ENCODE measurements at regions not wholly inside any gene's neighbourhood (a gene's known extent, or its start where the extent isn't known, plus 50 kb on each side); places are given as distances from the start of the nearest gene placed in this dataset.
A peak's percentile ranks its signal among the peaks of the same experiment; 100 is the strongest.
"Not testable (repeated sequence)": the region's sequence is repeated elsewhere in the genome, so short reads cannot be mapped to it uniquely, and the experiment has no call there.

DNA sequence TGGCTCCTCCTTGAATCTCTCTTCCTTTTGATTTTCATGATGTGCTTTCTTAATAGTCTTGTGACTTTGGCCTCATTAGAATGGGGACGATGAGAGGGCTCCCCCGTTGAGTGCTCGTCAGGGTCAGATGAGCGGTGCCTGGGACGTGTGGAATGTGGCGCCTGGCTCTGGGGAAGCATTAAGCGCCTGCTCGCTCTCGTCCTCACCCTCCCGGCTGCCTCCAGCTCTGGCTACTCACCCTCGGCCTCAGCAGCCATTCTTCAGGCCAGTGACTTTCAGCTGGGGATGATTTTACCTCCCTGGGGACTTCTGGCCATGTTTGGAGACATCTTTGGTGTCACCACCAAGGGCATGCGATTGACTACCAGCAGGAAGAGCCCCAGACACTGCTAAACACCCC, 69.7 kb downstream of the RPS6KA4 start:
- no peak for DNase-seq

DNA sequence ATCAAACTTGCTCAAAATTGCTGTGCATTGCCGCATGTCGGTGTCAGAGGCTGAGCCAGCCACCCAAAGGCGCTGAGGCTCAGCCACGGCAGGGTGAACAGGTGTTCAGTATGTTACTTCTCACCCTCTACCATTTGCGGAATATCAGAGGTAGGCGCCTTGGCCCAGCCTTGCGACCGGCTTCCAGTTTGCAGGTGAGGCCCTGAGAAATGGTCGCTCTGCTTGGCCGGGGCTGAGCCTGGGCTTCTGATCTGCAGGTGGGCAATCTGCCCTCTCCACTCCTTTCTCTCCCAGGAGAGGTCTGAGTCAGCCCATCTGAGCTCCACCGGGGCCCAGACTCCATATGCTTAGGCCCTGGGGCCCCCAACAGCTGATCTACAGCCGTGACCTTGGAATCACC, 71.0 kb downstream of the RPS6KA4 start:
- DNase-seq = no peak

DNA sequence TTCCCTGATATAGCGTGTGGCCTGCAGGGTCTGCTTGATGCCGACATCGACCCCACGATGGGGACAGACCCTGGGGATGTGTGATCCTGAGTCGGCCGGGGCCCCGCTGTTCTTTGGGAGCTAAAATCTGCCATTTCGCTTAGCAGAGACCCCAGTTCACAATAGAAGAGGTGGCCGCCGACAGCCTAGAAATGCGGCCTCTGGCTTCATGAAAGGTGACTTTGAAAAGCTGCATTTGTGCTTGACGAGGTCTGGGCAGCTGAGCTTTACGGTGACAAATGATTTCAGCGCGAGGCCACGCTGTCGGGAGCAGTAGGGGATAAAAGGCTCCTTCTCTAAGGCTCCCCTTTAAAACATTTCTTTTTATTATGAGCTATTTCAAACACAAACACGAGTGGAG, 71.7 kb downstream of the RPS6KA4 start:
- DNase-seq = no peak

DNA sequence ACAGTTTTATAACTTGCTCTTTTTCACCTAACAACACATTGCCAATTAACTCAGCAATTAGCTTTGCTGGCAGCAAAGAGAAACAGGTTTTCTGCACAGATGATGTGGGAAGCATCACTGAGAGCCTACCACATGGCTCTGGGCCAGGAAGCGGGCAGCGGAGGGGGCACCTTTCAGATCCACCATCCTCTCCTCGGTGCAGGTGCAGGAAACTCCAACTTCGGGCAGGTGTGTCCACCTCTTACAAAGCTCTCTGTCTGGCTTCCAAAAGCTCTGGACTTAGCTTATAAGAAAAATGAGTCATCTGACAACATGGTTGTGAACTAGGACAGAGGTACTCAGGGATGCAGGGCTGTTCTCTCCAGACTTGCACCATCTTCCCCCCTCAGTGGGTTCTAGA, 77.0 kb downstream of the RPS6KA4 start:
- no peak for DNase-seq

DNA sequence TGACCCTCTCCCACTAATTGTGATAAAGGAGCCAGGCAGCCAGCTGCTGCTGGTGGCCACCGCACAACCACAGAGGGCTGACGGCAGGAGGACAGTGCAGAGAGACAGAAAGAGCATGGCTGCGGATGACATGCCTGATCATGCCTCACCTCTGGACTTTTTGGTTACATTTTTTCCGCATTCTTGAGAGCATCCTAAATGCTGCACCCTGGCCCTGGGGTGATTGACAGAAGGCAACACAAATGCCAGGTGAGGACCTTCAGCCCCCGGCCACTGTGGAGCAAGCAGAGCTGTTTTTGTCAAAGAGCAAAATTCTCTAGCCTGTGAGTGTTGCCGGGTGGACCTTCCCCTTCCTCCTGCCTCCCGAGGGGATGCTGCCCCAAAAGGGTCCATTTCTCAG, 78.5 kb downstream of the RPS6KA4 start:
- no peak for DNase-seq

DNA sequence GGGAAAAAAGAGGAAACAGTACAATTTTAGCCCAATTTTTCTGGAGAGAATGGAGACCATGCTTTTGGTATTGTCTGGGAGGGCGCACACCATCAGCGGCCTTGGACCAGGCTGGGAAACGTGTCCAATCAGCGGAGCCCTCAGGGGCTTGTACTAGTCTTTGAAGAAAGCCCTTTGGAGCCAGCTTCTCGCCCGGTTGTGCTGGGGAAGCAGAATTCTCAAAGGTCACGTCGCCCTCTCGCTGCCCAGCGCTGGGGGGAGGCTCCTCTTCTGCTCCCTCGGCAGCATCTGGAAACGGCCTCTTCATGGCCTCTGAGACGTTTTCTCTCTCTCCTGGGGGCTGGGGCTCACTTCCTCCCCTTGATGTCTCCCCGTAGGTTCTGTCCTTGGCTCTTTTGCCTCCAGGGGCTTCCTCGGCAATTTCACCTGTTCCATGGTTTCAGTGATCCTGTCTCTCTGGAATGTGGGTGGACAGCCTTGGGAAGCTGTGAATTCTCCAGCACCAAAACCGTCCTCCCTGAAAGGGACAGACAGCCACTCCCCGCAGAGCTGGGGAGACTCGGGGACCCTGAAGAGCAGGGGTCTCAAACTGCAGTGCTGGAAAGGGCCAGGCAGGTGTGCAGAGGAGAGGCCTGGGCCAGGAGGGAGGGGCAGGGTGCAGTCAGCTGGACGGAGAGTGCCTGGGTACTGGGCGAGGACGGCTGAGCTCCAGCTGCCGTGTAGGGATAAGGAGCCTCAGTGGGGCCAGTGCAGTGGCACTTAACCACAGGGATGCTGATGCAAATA, 80.2 kb downstream of the RPS6KA4 start:
- no peak for DNase-seq

DNA sequence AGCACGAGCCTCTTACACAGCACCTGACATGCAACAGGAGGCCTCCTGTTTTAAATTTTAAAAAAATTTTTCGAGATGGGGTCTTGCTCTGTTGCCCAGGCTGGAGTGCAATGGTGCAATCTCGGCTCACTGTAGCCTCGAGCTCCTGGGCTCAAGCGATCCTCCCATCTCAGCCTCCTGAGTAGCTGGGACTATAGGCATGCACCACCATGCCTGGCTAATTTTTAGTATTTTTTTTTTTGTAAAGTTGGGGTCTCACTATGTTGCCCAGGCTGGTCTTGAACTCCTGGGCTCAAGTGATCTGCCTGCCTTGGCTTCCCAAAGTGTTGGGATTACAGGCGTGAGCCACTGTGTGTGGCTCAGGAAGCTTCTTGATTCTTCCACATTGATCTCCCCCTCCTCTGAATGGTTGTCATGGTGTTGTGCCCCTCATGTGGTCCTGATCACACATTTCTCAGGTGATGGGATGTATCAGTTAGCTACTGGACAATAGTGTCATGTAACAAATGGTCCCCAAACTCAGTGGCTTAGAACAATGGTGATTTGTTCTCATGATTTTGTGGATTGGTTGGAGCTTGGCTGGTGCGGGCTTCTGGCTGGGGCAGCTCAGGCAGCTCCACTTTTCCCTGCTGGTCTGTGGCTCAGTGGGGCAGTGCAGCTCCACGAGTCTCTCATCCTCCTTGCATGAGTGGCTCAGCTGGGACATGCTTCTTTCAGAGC, 81.0 kb downstream of the RPS6KA4 start:
- DNase-seq = not testable (repeated sequence)

DNA sequence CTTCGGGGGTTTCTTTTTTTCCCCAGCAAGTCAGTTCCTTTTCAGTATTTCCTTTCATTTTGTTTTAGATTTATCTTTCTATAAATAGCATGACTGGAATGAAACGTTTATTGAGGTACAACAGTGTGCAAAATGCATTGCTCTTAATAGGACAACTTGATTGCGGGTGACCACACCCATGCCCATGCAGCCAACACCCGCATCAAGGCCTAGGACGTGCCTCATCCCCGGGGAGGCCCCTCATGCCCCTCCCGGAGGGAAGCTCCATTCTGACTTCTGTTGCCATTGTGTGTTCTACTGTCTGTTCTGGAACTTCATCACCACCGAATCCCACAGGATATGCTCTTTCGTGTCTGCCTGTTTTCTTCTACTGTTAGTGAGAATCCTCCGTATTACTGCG, 82.2 kb downstream of the RPS6KA4 start:
- no peak for DNase-seq

DNA sequence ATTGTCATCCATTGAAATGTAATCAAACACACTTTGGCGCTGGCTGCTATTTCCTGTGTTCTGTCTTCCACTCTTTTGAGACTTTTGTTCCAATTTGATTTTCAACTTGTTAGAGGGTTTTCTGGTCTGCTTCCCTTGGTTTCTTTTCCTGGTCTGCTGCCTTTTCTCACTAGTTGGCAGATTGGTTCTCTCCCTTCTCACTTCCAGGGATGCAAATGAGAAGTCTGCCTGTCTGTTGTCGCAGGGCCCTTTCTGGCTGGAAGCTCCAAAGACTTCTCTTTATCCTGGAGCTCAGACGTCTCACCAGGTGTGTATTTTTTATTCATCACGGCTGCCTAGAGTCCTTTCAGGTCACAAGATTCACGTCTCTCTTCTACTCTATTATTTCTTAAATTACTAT, 84.0 kb downstream of the RPS6KA4 start:
- no peak for DNase-seq

DNA sequence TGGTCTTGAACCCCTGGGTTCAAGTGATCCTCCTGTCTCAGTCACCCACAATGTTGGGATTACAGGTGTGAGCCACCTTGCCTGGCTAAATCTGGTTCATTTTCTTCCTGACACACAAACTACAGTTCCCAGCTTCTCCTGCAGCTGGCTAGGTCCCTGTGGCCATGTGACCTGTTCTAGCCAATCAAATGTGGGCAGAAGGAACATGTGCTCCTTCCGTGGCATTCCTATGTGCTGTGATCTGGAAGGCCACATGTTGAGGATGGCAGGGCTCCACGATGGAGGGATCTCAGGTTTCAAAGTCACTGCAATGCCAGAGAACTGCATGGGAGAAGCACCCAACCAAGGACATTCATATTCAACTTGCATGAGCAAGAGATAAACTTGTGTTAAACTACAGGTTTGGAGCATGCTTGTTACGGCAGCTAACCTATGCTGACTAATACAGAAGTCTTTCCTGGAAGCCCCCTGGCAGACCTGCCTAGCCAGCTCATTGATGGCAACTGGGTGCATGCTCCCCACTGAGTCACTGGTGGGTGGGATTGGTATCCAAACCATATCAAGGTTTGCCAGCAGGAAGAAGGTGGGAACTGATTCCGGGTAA, 86.0 kb downstream of the RPS6KA4 start:
- DNase-seq = no peak

DNA sequence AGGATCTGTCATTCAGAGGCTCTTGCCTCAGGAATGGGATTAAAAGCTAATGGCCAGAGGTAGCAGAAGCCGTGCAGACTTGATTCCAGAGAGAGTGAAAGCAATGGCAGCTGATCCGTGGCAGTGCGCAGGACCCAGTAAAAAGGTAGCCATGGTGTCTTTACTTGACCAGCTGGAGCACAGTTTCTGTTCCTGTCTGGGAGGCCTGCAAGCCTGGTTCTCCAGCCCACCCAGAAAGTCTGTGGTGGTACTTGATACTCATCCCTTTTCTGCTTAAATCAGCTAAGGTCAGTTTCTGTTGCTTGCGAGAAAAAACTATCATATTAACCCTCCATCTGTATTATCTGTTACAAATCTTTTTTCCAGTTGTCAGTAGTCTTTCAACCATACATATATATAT, 86.7 kb downstream of the RPS6KA4 start:
- DNase-seq = no peak

DNA sequence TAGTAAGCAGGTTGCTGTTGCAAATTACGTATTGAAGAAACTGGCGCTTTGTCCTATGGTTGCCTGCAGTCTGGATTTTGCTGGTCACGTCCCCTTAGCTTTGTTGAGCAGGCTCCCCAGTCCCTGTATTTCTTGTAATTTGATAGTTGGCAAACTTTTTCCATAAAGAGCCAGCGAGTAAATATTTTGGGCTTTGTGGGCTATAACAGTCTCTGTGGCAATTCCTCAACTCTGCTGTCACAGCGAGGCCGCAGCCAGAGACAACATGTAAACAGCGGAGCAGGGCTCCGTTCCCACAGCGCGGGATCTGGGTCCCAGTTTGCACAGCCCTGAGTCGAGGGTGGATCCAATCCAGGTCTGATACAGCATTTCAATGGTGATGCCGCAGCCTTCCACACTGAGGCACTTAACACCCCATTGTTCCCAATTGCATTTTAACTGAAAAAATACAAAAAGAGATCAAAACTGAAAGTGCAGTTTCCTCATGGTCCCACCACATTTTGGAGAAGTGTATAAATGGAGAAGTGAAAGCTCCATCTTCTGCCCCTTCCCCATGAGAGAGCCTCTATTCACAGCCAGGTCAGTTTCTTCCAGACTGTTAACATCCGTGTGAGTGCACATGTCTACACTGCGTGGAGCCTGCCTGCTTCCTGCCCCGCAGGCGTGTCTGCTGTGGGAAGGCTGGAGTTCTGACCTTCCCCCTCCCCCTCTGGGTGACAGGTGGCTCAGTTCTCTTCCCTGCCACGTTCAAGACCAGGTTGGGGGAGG, 89.1 kb downstream of the RPS6KA4 start:
- peak; percentile 38 for DNase-seq

DNA sequence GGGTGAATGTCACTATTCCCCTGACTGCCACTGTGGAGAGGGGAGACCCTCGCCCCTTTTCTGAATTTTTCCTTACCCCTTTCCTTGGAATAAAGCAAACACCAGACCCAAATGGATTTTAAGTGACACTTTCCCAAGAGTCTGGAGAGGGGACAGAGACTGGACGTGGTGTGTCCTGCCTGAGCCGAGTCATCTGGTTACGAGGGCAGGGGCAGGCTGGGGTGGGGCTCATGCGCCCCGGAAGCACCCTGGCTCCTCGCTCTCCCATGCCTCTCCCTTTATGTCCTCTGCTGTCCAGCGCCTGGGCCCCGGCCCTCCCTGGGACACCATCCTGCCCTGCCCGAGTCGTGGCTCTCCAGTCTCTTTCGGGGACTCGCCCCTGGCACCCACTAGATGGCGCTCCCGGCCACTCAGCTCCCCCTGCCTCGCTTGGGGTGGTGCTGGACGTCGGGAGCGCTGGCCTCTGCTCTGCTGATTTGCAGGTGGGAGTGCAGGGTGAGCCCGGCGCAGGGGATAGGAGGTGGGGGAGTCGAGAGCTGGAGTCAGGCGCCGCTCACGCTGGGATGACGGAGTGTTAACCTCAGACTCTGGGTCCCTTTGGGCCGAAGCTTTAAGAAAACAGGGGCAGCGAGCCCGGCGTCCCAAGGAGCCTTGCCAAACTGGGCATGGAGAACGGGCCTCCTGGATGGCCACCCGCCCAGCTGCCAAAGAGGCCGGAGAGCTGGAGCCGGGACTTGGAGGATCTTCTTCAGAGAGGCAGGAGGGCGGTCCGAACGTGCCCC, 89.8 kb downstream of the RPS6KA4 start:
- DNase-seq = peak; percentile 77

DNA sequence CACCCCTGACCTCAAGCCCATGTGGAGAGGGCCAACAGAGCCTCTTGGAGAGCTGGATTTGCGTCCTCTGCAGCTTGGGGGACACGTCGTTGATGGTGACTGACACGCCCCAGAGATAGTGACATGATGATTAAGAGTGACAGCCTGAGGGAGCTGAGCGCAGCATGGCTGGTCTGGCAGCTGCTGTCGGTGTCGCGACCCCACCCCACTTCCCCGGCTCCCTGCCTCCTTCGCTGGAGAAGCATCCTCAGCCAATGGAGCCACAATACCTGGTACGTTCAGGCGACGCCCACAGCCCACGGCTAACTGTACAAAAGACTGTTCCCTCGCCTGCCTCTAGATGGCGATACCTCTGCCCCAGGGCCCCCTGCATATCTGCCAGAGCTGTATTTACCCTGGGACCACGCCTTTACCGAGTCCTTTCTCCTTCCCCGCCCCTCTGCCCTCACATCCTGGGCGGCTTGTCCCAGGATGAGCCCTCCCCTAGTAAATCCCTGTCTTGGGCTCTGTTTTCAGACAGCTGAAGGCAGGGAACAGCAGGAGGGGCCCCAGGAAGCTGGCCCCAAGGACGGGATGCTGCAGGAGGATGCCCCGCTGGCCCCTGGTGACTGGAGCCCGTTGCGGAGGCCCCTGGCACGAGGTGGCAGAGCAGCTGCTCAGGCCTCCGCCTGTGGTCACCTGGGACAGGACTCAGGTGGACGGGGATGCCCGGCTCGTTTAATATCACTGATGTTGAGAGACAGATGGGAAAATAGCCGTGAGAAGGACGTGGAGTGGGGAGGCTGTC, 90.6 kb downstream of the RPS6KA4 start:
- DNase-seq = peak; percentile 7

DNA sequence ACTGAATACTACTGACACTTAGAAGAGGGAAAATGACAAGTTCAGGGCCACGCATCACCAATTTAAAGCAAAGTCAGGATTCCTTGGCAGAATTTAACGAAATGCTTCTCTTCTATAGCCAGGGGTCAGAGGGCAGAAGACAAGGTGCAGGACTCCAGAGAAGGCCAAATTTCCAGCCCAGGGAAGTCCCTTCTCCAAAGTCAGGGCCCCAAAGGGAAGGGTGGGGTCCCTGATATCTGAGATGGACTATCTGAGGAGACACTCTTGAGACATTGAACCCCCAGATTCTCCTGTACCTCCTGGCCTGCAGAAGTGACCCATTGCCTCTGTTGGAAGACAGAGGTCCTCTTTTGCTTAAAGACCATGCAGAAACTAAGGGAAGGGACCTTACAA, 91.2 kb downstream of the RPS6KA4 start:
- DNase-seq = no peak

DNA sequence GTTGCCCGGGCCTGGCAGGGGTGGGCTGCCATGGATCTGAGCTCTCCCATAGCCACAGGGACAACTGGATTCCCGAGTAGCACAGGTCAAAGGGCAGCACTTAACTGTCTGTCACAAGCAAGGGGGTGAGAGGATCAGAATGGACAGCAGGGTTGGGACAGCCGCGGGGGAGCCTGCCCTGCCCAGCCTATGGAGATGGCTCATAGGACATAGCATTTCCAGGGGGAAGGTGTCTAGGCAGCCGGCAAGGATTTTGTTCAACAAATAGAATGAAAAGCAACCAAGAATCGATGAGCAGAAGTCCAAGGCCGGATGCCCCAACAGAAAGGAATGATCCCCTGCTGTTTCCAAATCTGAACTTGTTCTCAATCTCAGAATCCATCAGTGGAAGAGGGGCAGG, 92.9 kb downstream of the RPS6KA4 start:
- DNase-seq = no peak

DNA sequence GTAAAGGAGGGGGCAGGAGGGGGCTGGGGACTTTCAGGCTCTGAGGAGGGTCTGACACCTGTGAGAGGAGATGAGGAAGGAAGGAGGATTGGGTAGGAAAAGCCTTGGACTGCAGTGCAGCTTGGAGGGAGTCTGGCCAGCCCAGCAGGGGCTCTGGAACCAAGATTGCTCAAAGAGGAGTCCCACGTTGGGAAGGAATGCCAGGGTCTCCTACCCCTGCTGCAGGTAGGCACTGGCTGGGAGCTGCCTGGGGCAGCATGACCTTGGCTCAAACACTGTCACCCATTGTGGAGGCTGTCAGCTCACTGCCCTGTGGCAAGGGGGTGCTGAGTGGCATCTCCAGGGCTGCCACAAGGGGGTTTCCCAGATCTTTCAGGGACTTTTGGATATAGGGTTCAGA, 94.5 kb downstream of the RPS6KA4 start:
- DNase-seq = no peak

DNA sequence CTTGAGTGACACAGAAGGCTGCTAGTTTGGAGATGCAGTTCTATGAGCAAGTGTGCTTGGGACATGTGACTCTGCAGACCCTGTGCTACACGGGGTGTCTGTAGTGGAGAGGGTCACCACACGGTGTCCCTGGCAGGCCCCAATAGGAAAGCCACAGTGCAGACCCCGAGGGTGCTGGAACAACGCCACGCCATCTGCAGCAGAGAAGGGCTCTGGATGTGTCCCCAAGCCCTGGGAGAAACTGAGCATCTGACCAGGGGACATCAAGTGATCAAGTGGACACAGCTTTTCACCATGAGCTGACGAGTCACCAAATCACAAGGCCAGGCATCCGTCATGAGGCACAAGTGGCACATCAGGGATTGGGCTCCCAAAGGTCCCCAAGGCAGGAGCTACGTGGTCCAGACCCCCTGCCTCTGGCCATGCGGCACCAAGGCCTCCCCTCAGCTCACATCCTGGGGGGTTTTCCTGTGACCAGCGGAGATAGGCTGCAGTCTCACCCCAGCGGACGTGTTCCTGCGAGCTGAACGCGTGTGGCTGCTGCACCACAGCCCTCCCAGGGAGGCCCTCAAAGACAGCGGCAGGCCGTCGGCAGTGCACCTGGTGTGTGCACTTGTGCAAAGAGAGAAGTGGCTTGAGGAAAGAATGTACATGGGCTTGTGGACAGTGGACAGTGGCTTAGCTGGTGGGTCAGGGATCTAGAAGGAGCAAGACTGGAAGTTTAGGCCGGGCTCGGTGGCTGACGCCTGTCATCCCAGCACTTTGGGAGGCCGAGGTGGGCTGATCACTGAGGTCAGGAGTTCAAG, 96.7 kb downstream of the RPS6KA4 start:
- no peak for DNase-seq

DNA sequence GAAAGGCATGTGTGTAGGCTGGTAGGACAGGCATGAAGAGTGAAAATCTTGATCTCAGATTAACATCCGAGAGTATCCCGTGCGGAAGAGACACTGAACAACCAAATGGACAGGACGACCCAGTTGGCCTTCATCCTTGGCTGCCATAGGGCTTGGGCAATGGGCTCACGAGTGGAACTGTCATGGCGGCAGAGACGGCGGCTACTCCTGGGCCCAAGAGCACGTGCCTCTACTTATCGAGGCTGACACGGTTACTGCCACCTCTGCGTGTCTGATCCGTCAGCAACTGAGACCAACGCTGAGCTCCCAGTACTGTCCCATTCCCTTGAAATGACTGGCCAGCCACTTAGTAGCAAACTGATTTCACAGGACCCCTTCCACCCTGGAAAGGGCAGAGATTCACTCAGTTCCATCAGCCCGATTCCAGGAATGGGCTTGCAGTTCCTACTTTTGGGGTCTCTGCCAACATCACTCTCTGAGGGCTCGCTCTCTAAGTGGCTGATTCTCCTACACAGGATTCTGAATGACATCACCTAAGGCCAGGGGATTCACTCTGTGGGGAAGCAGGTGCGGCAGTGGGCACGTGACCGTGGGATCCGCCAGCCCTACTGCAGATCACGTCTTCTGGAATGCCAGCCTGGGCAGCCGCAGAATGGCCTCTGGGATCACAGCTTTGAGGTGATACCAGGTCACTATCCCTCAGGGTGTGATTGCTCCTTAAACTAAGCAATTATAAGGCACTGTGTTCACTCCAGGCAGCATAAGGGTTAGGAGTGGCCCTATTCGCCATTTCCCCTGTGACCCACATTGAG, 97.8 kb downstream of the RPS6KA4 start:
- DNase-seq = no peak

DNA sequence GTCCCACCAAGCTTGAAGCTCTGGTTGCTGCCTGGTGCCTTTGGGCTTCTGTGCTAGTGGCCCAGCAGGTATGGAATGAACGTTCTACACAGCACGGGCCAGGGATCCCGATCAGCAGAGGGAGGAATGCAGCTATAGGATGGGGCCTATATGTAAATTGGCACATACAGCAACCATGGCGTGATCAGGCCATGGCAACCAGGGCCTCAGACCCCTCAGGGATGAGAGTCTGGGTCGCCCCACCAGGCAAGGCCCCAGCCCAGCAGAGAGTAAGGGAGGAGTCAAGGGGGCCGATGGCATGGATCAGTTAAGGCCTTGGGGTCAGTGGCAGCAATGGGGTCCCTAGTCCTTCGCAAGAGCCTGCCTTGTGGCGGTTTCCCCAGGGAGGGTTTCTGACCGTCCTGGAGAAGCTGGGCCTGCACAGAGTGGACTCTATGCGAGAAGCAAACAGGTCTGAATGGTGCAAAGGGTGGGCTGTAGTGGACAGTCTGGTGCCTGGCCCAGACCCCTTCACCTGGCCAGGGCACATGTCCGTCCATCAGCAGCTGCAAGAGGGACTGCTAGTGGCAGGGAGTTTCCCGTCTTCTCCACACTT, 98.2 kb upstream of the SLC22A11 start:
- DNase-seq = no peak
